ENCODE measurements at regions not wholly inside any gene's neighbourhood (a gene's known extent, or its start where the extent isn't known, plus 50 kb on each side); places are given as distances from the start of the nearest gene placed in this dataset.

DNA sequence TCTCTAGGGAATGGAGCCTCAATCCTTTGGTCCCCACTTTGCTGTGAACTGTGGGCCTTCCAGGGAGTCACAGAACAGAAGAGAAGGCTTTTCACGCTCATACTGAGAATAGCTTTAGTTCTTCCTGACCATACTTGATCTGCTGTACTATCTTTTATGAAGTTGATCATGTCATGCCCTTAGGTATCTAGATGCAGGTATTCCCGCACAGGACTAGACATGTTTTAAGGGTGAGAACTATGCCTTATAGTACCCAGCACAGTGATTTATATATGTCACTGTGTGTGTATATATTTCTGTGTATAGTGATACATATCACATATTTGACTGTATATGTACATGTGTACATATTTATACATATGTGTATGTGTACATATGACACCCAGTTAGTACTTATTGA lies 358.4 kb upstream of the SEMA6D start:
- no peaks in the 10 kb centered on the region for H3K79me2 ChIP-seq (ENCODE audit: insufficient read depth, low read length)
- H3K36me3 ChIP-seq (ENCODE audit: insufficient read depth, low read length), result no peaks in the 10 kb centered on the region
- no peaks in the 10 kb centered on the region for H3K9me3 ChIP-seq (ENCODE audit: low read length)
- H2AFZ ChIP-seq (ENCODE audit: low read length), result no peak overlapping the region
- TF ChIP-seq EZH2 (IDR thresholded peaks at IDR 0.05; ENCODE audit: borderline replicate concordance, low read length), result no peak
- TF ChIP-seq, protein P1, sequence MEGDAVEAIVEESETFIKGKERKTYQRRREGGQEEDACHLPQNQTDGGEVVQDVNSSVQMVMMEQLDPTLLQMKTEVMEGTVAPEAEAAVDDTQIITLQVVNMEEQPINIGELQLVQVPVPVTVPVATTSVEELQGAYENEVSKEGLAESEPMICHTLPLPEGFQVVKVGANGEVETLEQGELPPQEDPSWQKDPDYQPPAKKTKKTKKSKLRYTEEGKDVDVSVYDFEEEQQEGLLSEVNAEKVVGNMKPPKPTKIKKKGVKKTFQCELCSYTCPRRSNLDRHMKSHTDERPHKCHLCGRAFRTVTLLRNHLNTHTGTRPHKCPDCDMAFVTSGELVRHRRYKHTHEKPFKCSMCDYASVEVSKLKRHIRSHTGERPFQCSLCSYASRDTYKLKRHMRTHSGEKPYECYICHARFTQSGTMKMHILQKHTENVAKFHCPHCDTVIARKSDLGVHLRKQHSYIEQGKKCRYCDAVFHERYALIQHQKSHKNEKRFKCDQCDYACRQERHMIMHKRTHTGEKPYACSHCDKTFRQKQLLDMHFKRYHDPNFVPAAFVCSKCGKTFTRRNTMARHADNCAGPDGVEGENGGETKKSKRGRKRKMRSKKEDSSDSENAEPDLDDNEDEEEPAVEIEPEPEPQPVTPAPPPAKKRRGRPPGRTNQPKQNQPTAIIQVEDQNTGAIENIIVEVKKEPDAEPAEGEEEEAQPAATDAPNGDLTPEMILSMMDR (IDR thresholded peaks at IDR 0.05; ENCODE audit: low read length), result no peak
- H3F3A ChIP-seq (ENCODE audit: insufficient read depth, low read length), result no peaks in the 10 kb centered on the region
- no peaks in the 10 kb centered on the region for H3K9me2 ChIP-seq (ENCODE audit: low read depth, low read length)
- H3K4me3 ChIP-seq (ENCODE audit: low read depth, low read length, poor library complexity, severe bottlenecking), result no peak overlapping the region
- H3K9ac ChIP-seq (ENCODE audit: low read length), result no peak overlapping the region
- H3K27ac ChIP-seq (ENCODE audit: low read depth, low read length, poor library complexity, severe bottlenecking), result no peak overlapping the region
- no peaks in the 10 kb centered on the region for H3K4me1 ChIP-seq (ENCODE audit: insufficient read depth, low read length, severe bottlenecking)
- no peak overlapping the region for H3K4me2 ChIP-seq (ENCODE audit: low read length)
- no peaks in the 10 kb centered on the region for H3K27me3 ChIP-seq (ENCODE audit: insufficient read depth, low read length)
- no peaks in the 10 kb centered on the region for H4K20me1 ChIP-seq (ENCODE audit: insufficient read depth, low read length)

DNA sequence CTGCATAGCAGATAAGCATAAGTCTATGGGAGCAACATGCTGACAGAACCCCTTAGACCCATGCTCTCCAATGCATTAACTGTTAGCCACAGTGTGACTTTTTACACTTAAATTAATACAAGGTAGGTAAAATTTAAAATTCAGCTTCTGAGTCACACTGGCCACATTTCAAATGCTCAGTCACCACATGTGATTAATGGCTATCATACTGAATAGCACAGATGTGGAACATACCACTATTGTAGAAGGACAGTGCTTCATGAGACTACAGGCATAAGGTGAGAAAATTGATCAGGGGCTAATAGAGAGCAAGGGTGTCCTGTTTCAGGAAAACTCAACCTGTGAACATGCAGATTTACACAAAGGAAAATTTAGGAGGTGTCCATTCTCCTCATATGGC lies 357.0 kb upstream of the SEMA6D start:
- Histone ChIP-seq H3K27ac (ENCODE audit: low read depth, low read length, poor library complexity, severe bottlenecking) (no peak overlapping the region), H3K79me2 (ENCODE audit: insufficient read depth, low read length) (no peaks in the 10 kb centered on the region), H3K9ac (ENCODE audit: low read length) (no peak overlapping the region), H3K9me3 (ENCODE audit: low read length) (no peaks in the 10 kb centered on the region), H3K4me1 (ENCODE audit: insufficient read depth, low read length, severe bottlenecking) (no peaks in the 10 kb centered on the region), H3K4me3 (ENCODE audit: low read depth, low read length, poor library complexity, severe bottlenecking) (no peak overlapping the region), H4K20me1 (ENCODE audit: insufficient read depth, low read length) (no peaks in the 10 kb centered on the region), H3K27me3 (ENCODE audit: insufficient read depth, low read length) (no peaks in the 10 kb centered on the region), H3K36me3 (ENCODE audit: insufficient read depth, low read length) (no peaks in the 10 kb centered on the region), H2AFZ (ENCODE audit: low read length) (no peak overlapping the region), H3K4me2 (ENCODE audit: low read length) (no peak overlapping the region), H3F3A (ENCODE audit: insufficient read depth, low read length) (no peaks in the 10 kb centered on the region), H3K9me2 (ENCODE audit: low read depth, low read length) (no peaks in the 10 kb centered on the region)
- TF ChIP-seq EZH2 (IDR thresholded peaks at IDR 0.05; ENCODE audit: borderline replicate concordance, low read length), result no peak
- TF ChIP-seq, protein P1 (IDR thresholded peaks at IDR 0.05; ENCODE audit: low read length), result no peak

DNA sequence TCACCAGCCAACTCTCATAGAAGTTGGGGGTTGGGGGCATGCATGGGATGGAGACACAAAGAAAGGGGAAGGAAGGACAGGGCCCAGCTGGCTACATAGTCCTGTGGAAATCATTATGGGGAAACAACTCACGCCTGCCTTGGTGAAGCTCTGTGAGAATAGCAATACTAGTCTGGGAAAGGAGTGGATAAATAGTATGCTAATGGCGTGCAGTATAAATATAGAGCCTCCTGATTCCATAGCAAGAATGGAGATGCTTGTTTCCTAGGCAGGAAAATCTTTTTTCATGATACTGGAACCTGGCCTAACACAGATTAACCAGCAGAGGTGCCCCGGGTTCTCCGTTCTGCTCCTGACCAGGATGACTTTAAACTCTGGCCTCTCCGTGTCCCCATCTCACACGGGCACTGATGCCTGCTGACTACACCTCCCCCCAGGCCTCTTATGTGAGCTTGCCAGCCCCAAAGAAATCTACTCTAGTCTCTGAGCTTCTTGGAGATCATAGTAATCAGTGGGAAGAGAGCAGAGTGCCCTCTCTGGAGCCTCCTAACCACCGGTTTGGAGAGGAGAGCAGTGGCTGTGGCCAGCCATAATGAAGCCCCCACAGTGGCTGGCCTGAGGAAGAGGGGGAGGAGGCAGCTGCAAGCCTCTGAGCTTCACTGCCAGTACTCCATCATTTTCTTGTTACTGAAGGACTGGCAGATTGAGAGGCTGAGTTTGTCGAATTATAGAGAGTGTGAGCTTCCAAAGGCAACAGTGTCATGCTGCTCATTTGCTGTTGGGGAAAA lies 355.0 kb upstream of the SEMA6D start:
- no peaks in the 10 kb centered on the region for H3F3A ChIP-seq (ENCODE audit: insufficient read depth, low read length)
- no peak overlapping the region for H3K4me2 ChIP-seq (ENCODE audit: low read length)
- no peak overlapping the region for H3K4me3 ChIP-seq (ENCODE audit: low read depth, low read length, poor library complexity, severe bottlenecking)
- no peak overlapping the region for H3K27ac ChIP-seq (ENCODE audit: low read depth, low read length, poor library complexity, severe bottlenecking)
- no peak overlapping the region for H2AFZ ChIP-seq (ENCODE audit: low read length)
- no peaks in the 10 kb centered on the region for H3K36me3 ChIP-seq (ENCODE audit: insufficient read depth, low read length)
- no peaks in the 10 kb centered on the region for H3K9me3 ChIP-seq (ENCODE audit: low read length)
- no peaks in the 10 kb centered on the region for H3K27me3 ChIP-seq (ENCODE audit: insufficient read depth, low read length)
- H4K20me1 ChIP-seq (ENCODE audit: insufficient read depth, low read length), result no peaks in the 10 kb centered on the region
- no peaks in the 10 kb centered on the region for H3K4me1 ChIP-seq (ENCODE audit: insufficient read depth, low read length, severe bottlenecking)
- H3K9me2 ChIP-seq (ENCODE audit: low read depth, low read length), result no peaks in the 10 kb centered on the region
- H3K79me2 ChIP-seq (ENCODE audit: insufficient read depth, low read length), result no peaks in the 10 kb centered on the region
- TF ChIP-seq, protein P1 (IDR thresholded peaks at IDR 0.05; ENCODE audit: low read length), result no peak
- no peak for TF ChIP-seq EZH2 (IDR thresholded peaks at IDR 0.05; ENCODE audit: borderline replicate concordance, low read length)
- no peak overlapping the region for H3K9ac ChIP-seq (ENCODE audit: low read length)
